Hepatocyte (in vitro differentiated cells): ENCODE measurements at regions not wholly inside any gene's neighbourhood (a gene's known extent, or its start where the extent isn't known, plus 50 kb on each side); places are given as distances from the start of the nearest gene placed in this dataset.

Experiments
- DNase-seq: peaks from one replicate; pipeline ENCODE4 v3.0.0-alpha.2; 2016; ENCODE audit warnings: low spot score
- H2AFZ ChIP-seq: fragments of 200-600 bp; sonication (generic); 2 replicates; pipeline ENCODE4 v1.6.0; 2016; ENCODE audit warnings: antibody characterized with exemption, mild to moderate bottlenecking
- H3K27ac ChIP-seq: fragments of 200-600 bp; sonication (generic); 2 replicates; pipeline ENCODE4 v1.5.1; 2016; ENCODE audit warnings: mild to moderate bottlenecking
- H3K27me3 ChIP-seq: fragments of 200-600 bp; sonication (generic); 2 replicates; pipeline ENCODE4 v1.6.1; 2016
- H3K36me3 ChIP-seq: fragments of 200-600 bp; sonication (generic); replicated peaks from 2 replicates; pipeline ENCODE4 v1.5.1; 2016; ENCODE audit warnings: low read depth; ENCODE audit not compliant: insufficient read depth
- H3K4me1 ChIP-seq: fragments of 200-600 bp; sonication (generic); 2 replicates; pipeline ENCODE4 v1.5.1; 2016; ENCODE audit warnings: mild to moderate bottlenecking, moderate library complexity; ENCODE audit not compliant: insufficient read depth
- H3K4me2 ChIP-seq: fragments of 200-600 bp; sonication (generic); 2 replicates; pipeline ENCODE4 v1.6.0; 2016
- H3K4me3 ChIP-seq: fragments of 200-600 bp; sonication (generic); 2 replicates; pipeline ENCODE4 v1.5.1; 2016; ENCODE audit warnings: mild to moderate bottlenecking
- H3K79me2 ChIP-seq: fragments of 200-600 bp; sonication (generic); 2 replicates; pipeline ENCODE4 v1.6.0; 2017; ENCODE audit warnings: mild to moderate bottlenecking
- H3K9me2 ChIP-seq: fragments of 200-600 bp; sonication (generic); replicated peaks from 2 replicates; pipeline ENCODE4 v1.6.0; 2017; ENCODE audit warnings: mild to moderate bottlenecking; ENCODE audit not compliant: insufficient read depth
- H3K9me3 ChIP-seq: fragments of 200-600 bp; sonication (generic); 2 replicates; pipeline ENCODE4 v1.5.1; 2016; ENCODE audit warnings: low read depth, mild to moderate bottlenecking
- H4K20me1 ChIP-seq: fragments of 200-600 bp; sonication (generic); 2 replicates; pipeline ENCODE4 v1.6.0; 2016; ENCODE audit warnings: mild to moderate bottlenecking; ENCODE audit not compliant: insufficient read depth, poor library complexity, severe bottlenecking
- CTCF ChIP-seq: fragments of 200-600 bp; sonication (generic); IDR thresholded peaks from 2 replicates; pipeline ENCODE4 v1.5.1; 2016; ENCODE audit warnings: antibody characterized with exemption, mild to moderate bottlenecking; ENCODE audit not compliant: poor library complexity
- EZH2 ChIP-seq: fragments of 200-600 bp; sonication (generic); IDR thresholded peaks from 2 replicates; pipeline ENCODE4 v1.6.1; 2016; ENCODE audit warnings: antibody characterized with exemption, mild to moderate bottlenecking, borderline replicate concordance
- EZH2phosphoT487 ChIP-seq: fragments of 200-600 bp; sonication (generic); IDR thresholded peaks from one replicate; pipeline ENCODE4 v1.6.1; 2018; ENCODE audit warnings: antibody characterized with exemption, mild to moderate bottlenecking, low read depth, moderate library complexity; ENCODE audit not compliant: unreplicated experiment, severe bottlenecking
- WGBS: methylation state at CpG from one replicate; pipeline ENCODE4 v1.1.6; 2016; ENCODE audit warnings: low lambda C conversion rate; ENCODE audit errors: missing lambda C conversion rate; 5-methylcytosine and 5-hydroxymethylcytosine counted together

- Histone ChIP-seq H3K36me3 (no peaks in the 10 kb centered on the region), H2AFZ (no peak overlapping the region), H3K27me3 (no peaks in the 10 kb centered on the region), H3K4me3 (no peak overlapping the region), H4K20me1 (no peaks in the 10 kb centered on the region), H3K4me2 (no peak overlapping the region), H3K9me3 (no peaks in the 10 kb centered on the region), H3K4me1 (no peaks in the 10 kb centered on the region), H3K27ac (no peak overlapping the region), H3K79me2 (no peaks in the 10 kb centered on the region), H3K9me2 (no peaks in the 10 kb centered on the region)
- TF ChIP-seq CTCF (no peak), EZH2phosphoT487 (no peak), EZH2 (no peak)
- 79% methylated on average over 2 of the region's 2 CpGs for WGBS
- DNase-seq = no peak
Measured at GRCh38 chr4:22246847-22247246, 269.0 kb downstream of the ADGRA3 start.

- Histone ChIP-seq H3K36me3 (no peaks in the 10 kb centered on the region), H3K9me2 (no peaks in the 10 kb centered on the region), H2AFZ (no peak overlapping the region), H3K79me2 (no peaks in the 10 kb centered on the region), H3K9me3 (no peaks in the 10 kb centered on the region), H3K27ac (no peak overlapping the region), H4K20me1 (no peaks in the 10 kb centered on the region), H3K4me3 (no peak overlapping the region), H3K27me3 (no peaks in the 10 kb centered on the region), H3K4me2 (no peak overlapping the region), H3K4me1 (no peaks in the 10 kb centered on the region)
- 92% methylated on average over 2 of the region's 2 CpGs for WGBS
- DNase-seq = no peak
- TF ChIP-seq EZH2 (no peak), EZH2phosphoT487 (no peak), CTCF (no peak)
Measured at GRCh38 chr4:22245294-22245693, 270.6 kb downstream of the ADGRA3 start.

- Histone ChIP-seq H3K27ac (no peak overlapping the region), H4K20me1 (no peaks in the 10 kb centered on the region), H3K36me3 (no peaks in the 10 kb centered on the region), H3K9me2 (no peaks in the 10 kb centered on the region), H3K4me3 (no peak overlapping the region), H3K79me2 (no peaks in the 10 kb centered on the region), H3K4me1 (peaks cover 8% of the 10 kb centered on the region), H3K27me3 (no peaks in the 10 kb centered on the region), H3K4me2 (no peak overlapping the region), H3K9me3 (no peaks in the 10 kb centered on the region), H2AFZ (no peak overlapping the region)
- DNase-seq = no peak
- TF ChIP-seq EZH2 (no peak), EZH2phosphoT487 (no peak), CTCF (no peak)
- 52% methylated on average over 2 of the region's 2 CpGs for WGBS
Measured at GRCh38 chr4:22241415-22241814, 274.5 kb downstream of the ADGRA3 start.

GRCh38 chr4:22240814-22241213 lies 275.1 kb downstream of the ADGRA3 start:
- no peak overlapping the region for H3K4me2 ChIP-seq
- H3K9me2 ChIP-seq = no peaks in the 10 kb centered on the region
- no peak for TF ChIP-seq EZH2
- TF ChIP-seq EZH2phosphoT487 = no peak
- TF ChIP-seq CTCF = no peak
- no peak overlapping the region for H3K27ac ChIP-seq
- no peaks in the 10 kb centered on the region for H4K20me1 ChIP-seq
- no peaks in the 10 kb centered on the region for H3K9me3 ChIP-seq
- H3K27me3 ChIP-seq = no peaks in the 10 kb centered on the region
- WGBS = 84% methylated on average over 4 of the region's 4 CpGs
- DNase-seq = no peak
- H3K79me2 ChIP-seq = no peaks in the 10 kb centered on the region
- H3K36me3 ChIP-seq = no peaks in the 10 kb centered on the region
- H2AFZ ChIP-seq = no peak overlapping the region
- no peak overlapping the region for H3K4me3 ChIP-seq
- peaks cover 8% of the 10 kb centered on the region for H3K4me1 ChIP-seq
